HG03558 (cell line): ENCODE measurements at regions not wholly inside any gene's neighbourhood (a gene's known extent, or its start where the extent isn't known, plus 50 kb on each side); places are given as distances from the start of the nearest gene placed in this dataset.
"Not testable (repeated sequence)": the region's sequence is repeated elsewhere in the genome, so short reads cannot be mapped to it uniquely, and the experiment has no call there.

Experiments used
- ATAC-seq: cut with Tn5 transposase; IDR thresholded peaks from one replicate; pipeline ENCODE4 v1.9.1; 2021; ENCODE audit warnings: moderate number of reproducible peaks; ENCODE audit not compliant: unreplicated experiment; ENCODE audit errors: extremely low read depth

DNA sequence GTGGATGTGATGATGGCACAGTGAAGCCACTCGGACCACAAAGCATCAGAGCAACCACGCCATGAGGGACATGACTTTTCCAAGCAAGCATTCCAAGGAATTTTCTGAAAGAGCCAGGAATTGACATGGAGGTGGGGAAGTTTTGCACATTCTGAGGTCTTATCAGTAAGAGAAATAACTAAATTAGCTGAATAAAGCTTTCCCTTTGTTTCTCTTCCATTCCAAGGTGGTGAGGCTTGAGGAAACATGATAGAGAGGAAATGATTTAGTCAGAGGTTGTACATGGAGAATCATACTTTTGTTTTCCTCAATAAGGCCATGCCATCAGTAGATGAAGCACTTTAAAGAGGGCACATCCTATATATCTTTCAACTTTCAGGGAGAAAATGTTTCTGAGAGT, 115.7 kb upstream of the MMADHC start:
- no peak for ATAC-seq

DNA sequence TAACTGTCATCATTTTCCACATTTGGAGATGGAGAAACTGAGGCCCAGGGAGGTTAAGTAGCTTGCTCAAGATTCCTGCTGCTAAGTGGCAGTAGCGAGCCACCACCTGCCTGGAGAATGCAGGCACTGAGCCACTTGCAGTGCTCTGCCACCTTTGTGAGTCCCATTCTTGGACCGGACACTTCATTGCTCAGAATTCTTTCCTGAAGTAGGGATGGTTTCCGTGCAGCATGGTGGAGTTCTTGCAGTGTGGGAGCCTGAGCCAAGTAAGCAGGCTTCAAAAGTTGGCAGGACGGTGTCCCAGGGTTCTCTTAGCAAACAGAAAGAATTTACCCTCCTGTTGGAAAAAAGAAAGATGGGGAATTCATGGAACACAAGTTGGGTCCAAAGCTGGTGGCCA, 115.0 kb upstream of the MMADHC start:
- no peak for ATAC-seq

DNA sequence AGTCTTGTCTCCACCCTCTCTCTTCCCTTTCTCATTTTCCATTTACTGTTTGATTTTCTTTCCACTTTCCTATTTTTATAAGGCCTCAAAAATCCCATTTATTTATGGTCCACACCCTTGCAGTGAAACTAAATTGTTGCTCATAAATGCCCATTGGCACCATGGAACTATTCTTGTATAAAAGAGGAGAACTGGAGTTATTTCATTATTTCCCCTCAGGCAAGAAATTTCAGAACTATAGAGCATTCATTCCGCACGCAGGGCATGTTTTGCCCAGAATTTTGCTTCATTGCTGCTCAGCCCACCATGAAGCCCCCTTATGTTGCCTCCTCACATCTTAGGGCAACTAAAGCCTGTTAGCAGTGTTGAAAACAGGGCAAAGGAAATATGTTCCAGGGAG, 113.7 kb upstream of the MMADHC start:
- ATAC-seq = no peak

DNA sequence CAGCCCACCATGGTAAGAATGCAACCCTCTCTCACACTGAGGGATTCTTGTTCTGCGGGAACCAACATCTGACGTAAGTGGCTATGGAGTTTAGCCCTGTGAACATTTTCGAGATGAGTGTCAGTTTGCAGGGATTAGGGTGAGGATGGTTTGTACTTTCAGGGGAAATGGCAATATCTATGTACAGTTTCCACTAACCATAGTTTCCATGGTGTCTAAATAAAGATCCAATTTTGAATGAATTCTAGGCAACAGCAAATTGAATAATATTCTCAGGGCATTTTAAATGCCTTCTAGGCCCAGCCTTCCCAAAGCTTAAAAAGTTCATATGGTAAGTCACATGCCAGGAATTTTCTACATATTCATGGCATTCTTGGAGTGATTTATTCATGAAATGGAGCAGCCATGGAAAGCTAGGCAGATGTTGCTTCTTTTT, 105.4 kb upstream of the MMADHC start:
- ATAC-seq = no peak

DNA sequence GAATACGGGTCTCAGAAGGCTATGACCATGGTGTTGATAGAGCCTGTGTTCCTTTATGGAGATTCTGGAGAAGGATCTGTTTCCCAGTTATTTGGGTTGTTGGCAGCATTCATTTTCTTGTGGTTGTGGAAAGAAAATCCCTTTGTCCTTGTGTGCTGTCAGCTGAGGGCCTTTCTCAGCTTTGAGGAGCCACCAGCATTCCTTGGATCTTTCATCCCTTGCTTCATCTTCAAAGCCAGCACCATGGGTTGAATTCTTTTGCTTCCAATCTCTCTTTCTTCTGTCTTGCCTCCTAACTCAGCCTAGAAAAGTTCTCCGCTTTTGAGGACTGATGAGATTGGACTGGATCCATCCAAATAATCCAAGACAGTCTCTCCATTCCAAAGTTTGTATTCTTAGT, 103.2 kb upstream of the MMADHC start:
- ATAC-seq = no peak

DNA sequence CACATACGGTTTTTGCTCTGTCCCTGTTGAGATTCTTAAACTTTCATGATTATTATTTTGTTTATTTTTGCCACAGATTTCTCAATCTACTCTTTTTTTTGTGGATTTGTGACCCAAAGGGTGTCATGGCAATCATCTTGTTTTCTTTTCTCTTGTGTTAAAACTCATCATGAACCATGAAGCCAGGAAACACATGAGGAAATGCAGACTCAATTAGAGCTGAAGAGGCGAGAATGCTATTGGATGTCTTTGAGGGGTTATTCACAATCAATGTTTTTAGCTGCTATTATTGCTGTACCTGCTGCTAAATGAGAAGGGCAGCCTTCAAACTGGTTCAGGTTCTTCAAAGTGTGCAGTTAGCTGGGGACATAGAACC, 99.5 kb upstream of the MMADHC start:
- no peak for ATAC-seq

DNA sequence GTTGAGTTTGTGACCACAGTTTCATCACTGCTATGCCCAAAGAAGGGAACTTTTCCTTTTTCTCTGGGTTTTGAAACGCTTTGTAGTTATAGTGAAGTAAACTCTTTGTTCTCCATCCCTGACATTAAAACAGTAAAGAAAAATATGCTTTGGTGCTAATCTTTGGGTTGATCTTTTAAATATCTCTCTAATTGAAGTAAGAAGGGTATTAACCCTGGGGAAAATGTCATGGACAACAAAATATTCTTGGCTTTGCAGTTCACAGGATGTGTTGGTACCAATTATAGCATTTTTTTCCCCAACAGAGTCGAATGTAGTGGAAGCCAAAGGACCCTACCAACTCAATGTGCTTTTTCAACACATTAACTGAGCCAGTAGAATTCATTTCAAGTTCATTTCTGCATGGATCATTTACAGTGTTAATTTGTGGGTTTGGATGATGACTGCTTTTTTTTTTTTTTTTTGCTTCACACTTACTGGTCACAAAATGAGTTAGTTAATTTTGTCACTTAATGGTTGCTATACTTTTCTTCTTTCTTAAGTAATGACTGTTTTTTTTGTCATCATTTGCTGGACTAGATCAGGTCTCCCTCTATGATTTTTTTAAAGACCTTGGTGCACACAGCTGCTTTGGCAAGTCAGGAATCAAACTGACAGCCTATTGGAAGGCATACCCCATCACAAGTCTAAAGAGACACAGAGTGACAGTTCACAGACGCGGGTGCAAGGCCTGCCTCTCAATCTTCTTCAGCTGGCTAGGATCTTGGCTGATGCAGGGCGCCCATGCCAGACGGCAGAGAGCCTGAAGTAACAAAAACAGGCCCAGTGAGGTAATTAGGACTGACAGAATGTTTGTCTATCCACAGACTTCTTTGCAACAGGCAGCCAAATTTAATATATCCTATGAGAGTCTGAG, 98.8 kb upstream of the MMADHC start:
- ATAC-seq = no peak

DNA sequence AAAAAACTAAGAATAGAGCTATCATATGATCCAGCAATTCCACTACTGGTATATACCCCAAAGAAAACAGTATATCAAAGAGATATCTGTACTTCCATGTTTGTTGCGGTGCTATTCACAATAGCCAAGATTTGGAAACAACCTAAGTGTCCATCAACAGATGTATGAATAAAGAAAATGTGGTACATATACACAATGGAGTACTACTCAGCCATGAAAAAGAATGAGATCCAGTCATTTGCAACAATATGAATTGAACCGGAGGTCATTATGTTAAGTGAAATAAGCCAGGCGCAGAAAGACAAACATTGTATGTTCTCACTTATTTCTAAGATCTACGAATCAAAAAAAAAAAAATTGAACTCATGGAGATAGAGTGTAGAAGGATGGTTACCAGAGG, 97.8 kb upstream of the MMADHC start:
- not testable (repeated sequence) for ATAC-seq

DNA sequence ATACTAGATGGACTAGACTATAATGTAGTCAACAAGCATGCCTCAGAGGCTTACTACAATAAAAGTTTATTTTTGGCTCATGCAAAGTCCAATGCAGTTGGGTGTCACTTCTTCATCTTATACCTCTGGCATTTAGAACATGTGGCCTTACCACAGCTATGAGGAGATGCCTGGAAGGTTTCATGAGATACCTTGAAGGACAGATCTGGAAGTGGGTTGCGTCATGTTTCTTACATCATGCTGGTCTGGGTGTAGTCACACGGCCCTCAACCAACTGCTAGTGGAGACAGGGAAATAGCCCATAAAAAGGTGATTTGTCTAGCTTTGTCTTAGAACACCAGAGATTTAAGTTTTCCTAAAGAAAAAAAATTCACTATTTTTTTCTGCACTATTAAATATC, 91.7 kb upstream of the MMADHC start:
- ATAC-seq = no peak

DNA sequence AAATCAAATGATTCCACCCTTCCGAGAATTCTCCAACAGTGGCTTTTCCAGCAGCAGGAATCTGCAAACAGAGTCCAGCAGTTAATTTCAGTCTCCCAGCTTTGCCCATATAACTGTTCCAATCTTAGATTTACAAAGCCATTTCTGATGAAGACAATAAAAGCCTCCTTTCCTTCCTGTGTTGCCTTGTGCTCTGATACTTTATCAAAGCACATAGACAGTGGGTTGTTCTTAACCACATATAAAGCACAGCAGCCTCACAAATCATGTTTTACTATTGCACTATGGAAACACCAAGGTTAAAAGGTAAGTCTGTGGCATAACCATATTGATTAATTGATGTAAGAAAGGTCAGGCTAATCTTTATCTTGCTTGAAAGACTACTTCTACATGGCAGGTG, 89.8 kb upstream of the MMADHC start:
- ATAC-seq = no peak

DNA sequence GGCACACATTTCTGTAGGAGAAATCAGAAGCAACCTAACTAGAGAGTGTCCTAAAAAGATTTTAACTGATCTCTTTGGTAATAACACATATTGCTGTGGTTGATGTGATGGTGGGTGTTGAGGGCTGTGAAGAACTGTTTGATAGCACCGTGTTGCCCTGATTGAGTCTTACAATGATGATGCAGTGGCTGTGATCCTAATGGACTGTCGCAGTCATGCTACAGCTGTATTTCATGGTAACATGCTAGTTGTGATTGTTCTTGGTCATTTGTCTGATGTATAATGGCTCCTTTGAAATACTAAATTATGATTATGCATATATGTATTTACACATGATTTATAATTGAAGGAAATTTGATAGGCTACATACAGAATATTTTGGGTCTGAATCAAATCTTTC, 82.5 kb upstream of the MMADHC start:
- no peak for ATAC-seq

DNA sequence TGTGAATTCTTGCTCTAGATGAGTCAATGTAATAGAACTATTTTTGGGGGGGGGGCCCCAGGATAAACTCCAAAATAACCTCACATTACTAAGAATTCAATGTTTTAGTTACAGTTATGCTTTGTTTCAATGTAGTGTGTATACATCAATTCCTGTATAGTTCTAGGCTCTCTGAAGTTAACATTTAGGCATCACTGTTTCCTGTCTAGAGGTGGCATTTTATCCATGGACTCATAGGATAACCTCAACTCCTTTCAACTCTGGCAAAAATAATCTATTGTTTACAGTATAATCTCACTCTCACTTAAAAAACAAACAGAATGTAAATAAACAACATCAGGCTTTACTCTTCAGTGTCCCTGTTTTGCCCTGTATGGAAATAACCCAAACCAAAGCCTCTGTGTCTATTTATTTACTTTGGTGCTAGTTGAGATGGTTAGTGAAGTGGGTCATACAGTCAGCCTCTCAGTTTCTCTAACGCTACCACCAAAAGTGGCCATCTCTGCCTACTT, 79.3 kb upstream of the MMADHC start:
- no peak for ATAC-seq

DNA sequence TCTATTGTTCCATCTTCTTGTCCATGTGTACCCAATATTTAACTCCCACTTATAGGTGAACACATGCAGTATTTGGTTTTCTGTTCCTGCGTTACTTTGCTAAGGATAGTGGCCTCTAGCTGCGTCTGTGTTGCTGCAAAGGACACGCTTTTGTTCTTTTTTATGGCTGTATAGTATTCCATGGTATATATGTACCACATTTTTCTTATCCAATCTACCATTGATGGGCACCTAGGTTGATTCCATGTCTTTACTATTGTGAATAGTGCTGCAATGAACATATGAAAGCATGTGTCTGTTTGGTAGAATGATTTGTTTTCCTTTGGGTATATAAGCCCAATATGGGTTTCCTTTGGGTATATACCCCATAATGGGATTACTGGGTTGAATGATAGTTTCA, 77.3 kb upstream of the MMADHC start:
- no peak for ATAC-seq

DNA sequence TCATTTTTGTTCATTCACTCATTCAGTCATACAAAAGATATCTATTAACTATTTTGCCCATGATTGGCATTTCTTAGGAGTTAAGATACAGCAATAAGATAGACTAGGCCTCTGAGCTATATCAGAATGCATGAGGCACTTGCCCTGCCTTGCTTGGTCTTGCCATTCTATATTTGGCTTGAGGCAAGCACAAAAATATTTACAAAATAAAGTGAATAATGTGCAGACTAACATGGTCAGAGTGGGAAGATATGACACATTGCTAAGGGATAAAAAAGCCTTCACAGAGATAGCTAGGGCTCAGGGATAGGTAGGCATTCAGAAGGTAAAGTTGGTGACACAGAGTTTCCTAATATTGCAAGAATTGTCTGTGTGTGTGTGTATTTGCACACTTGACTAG, 75.0 kb upstream of the MMADHC start:
- no peak for ATAC-seq

DNA sequence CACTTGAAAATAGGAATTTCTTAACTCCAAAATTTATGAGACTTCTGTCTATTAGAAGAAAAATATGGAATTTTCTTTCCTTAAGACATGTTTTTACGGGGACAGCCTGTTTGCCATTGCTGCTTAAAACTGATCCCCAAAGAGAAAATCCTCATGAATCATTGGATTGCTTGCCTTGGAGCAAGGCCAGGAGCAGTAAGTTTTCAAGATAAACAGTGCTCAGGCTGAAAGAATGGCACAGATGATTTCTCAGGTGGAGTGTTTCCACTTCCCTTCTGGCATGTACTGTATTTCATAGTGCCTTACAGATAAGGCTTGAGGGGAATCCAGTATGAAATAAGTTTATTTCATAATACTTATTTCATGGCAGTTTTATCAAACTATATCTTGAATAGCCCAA, 74.3 kb upstream of the MMADHC start:
- ATAC-seq = no peak

DNA sequence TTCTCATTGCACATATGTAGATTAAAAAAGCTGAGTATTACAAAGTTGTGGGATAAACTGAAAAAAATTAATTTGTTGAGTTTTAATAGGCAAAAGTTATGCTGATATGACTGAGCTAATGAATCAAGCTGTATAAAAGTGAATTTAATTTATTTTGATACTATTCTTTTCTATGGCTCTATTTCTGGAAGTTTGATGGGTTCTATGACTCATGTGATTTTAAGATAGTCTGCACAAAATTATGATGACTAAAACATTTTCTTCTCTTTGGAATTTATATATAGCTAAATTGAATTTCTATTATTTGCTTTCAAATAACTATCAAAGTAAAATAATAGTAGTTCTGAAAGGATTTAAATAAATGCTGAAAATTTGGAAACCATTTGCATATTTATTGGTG, 71.0 kb upstream of the MMADHC start:
- ATAC-seq = no peak

DNA sequence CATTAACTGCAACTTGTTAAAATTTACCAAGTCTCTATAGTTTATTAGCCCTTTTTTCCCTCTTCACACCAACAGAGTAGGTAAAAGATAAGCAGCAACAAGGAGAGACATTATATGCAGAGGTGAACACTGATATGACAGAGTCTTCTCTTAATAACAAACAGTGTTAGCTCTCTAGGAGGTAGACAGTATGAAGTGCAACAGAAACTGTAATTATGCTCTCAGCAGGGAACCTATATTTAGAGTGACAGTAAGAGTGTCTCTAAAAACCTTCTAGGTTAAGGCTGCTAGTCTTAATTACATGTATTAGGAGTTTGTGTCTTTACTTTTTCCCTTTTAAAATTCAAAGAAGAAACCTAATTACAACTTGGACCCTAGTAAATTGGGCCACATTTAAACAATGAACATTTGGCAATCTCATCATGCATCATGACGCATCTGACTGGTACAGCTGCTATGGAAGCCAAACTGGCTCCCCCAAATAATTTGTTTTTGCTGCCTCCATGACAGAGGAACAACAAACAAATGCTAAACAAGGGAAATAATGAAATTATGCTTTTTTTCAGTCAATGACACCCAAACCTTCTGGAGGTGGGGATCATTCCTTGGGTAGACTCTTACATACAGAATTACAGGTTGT, 69.9 kb upstream of the MMADHC start:
- ATAC-seq = no peak

DNA sequence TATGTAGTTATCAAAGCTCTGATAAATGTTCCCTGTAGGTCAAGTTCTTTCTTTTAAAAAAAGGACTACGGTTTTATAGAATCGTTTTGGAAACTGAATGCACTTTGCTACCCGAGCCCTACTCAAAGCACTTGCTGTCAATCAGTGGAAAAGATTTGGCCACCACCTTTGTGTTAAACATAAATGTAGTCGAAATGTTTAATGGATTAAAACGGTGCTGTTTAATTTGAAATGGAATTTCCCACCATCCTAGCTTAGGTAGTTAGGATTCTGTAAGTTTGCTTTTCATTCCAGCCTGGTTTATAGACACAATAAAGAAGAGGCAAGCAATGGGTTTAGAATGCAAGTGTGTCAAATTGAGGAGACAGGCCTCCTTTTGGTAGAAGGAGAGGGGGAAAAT, 69.4 kb upstream of the MMADHC start:
- no peak for ATAC-seq

DNA sequence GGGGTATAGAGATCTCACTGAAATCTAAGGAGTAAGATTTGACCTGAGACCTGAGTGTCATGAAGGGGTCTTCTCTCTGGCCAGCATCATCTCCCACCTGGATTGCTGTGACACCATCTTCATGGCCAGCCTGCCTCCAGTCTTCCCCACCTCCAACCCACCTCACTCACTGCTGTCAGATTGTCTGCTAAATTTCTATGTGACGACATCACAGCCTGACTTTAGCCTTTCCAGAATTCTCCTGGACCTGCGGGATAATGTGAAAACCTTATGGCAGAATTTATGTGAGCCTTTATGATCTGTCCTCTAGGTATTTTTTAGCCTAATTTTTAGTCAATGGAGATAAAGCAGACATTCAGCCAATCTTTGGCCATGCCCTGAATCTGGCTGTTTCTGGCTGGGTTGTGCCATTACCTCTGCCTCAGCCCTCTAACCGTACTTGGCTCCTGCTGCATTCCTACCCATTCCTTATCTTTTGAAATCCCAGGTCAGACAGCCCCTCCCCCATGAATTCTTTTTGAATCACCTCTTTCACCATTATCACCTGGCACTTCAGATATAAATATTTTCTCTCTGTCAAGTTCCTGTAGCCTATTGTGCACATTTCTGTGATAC, 66.4 kb upstream of the MMADHC start:
- ATAC-seq = no peak

DNA sequence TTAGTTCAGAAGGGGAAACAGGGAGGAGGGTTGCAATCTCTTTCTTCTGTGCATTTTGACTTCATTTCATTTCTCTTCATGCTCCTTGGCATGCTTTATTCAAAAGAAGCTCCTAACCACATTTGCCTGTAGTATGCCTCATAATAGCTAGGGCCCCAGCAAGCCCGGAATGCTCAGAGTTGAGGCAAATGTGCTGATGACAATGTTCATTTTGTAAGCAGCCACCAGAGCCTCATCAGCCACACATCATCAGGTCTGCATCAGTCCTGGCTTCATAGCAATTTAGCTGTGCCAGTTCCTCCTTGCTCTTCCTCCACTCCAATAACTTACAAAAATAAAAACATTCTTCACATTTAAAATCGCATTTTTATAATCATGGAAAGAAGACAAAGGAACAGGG, 65.4 kb upstream of the MMADHC start:
- ATAC-seq = no peak

DNA sequence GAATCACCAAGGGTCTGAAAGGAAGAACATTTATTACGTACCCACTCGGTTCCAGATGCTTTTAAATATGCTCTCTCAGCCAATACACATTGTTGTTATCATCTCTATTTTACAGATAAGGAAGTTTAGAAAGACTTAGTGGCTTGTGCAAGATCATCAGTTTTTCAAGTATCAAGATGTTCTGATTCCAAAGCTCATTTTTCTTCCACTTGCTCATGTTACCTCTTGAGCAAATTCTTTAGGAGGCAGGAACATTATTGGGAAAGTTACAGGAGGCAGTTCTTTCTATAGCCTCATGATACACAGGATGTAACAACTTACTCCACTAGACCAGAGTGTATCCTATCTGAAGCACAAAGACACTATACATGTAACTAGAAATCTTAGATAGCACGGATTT, 65.0 kb upstream of the MMADHC start:
- ATAC-seq = no peak
